GM10266 (cell line): ENCODE measurements at regions not wholly inside any gene's neighbourhood (a gene's known extent, or its start where the extent isn't known, plus 50 kb on each side); places are given as distances from the start of the nearest gene placed in this dataset.

Experiments used
- DNase-seq: peaks from one replicate; pipeline ENCODE4 v3.0.0; 2012; ENCODE audit errors: extremely low spot score
- TF ChIP-seq, protein P1 (sequence below): IDR thresholded peaks from 2 replicates; pipeline ENCODE4 v1.5.1; 2012; ENCODE audit warnings: mild to moderate bottlenecking, low read depth; ENCODE audit not compliant: control insufficient read depth, insufficient read depth; ENCODE audit errors: missing control alignments

- TF ChIP-seq, protein P1, sequence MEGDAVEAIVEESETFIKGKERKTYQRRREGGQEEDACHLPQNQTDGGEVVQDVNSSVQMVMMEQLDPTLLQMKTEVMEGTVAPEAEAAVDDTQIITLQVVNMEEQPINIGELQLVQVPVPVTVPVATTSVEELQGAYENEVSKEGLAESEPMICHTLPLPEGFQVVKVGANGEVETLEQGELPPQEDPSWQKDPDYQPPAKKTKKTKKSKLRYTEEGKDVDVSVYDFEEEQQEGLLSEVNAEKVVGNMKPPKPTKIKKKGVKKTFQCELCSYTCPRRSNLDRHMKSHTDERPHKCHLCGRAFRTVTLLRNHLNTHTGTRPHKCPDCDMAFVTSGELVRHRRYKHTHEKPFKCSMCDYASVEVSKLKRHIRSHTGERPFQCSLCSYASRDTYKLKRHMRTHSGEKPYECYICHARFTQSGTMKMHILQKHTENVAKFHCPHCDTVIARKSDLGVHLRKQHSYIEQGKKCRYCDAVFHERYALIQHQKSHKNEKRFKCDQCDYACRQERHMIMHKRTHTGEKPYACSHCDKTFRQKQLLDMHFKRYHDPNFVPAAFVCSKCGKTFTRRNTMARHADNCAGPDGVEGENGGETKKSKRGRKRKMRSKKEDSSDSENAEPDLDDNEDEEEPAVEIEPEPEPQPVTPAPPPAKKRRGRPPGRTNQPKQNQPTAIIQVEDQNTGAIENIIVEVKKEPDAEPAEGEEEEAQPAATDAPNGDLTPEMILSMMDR = no peak
- DNase-seq = no peak
These were observed 495.5 kb downstream of the TAFA4 start for GRCh38 chr3:68436619-68437401.

DNA sequence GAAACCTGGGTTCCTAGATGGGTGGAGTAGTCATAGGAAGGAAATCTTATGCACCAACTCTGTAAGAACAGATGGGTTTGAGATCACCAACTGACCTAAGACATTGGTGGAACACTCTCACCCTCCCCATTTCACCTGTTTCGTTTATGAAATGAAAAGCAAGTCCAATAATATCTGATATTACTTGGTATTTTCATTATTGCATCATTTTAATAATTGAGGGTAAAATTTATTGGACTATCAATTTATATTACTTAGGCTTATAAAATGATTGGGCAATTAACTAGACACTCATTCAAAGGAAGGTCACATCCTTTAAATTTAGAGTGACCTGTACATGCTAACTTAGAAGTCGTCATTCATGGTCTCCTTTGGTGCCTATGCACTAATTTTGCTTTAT is 503.9 kb downstream of the TAFA4 start:
- no peak for DNase-seq
- TF ChIP-seq, protein P1 = no peak

- DNase-seq = no peak
- TF ChIP-seq, protein P1 = no peak
These were observed 507.4 kb downstream of the TAFA4 start for GRCh38 chr3:68424796-68425460.

DNA sequence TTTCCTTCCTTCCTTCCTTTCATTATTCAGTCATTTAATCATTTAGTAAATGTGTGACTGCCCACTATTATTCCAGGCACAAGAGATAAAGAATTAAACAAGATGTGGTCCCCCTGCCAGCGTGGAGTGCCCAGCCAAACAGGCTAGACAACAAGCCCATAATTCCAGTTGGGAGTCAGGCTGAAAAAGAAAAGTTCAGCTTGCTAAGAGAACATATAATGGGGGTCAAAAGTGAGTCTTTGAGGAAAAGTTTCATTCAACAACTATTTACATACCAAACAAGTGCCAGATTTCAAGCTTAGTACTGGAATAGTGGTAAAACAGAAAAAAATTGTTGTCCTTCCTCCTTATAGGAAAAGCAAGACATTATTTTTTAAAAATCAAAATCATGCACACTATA is 523.7 kb downstream of the TAFA4 start:
- TF ChIP-seq, protein P1 = no peak
- DNase-seq = no peak

DNA sequence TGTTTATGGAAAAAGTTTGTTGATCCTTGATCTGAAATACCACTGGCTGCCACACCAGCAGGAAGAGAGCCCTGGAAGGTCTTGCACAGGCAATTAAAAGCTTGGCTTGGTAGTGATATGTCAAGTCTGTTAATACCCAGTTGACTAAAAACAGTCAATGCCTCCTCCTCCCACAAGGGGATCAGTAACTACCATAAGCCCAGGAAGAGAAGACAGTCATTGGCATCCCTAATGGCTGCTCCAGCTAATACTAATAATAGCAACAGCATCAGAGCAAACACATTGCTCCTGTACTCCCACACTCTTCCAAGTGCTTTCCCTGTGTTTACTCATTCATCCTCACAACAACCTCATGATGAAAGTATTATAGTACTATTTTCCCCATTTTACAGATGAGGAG is 528.6 kb downstream of the TAFA4 start:
- no peak for DNase-seq
- TF ChIP-seq, protein P1 = no peak

- no peak for DNase-seq
- TF ChIP-seq, protein P1 = no peak
These were observed 530.0 kb downstream of the TAFA4 start for GRCh38 chr3:68402235-68402918.
